CD4-positive, alpha-beta T cell treated with Interleukin-15 for 1 hour (primary cell): ENCODE measurements at regions not wholly inside any gene's neighbourhood (a gene's known extent, or its start where the extent isn't known, plus 50 kb on each side); places are given as distances from the start of the nearest gene placed in this dataset.

ENCODE experiments used
- DNase-seq: peaks from one replicate; pipeline ENCODE4 v3.0.0-alpha.2; 2020

- DNase-seq: no peak
Observed at GRCh38 chr4:77538574-77539157, 67.0 kb upstream of the CXCL13 start.
